AG10803 (cell line): ENCODE measurements at regions not wholly inside any gene's neighbourhood (a gene's known extent, or its start where the extent isn't known, plus 50 kb on each side); places are given as distances from the start of the nearest gene placed in this dataset.

ENCODE experiments used
- DNase-seq: peaks from one replicate; pipeline ENCODE4 v3.0.0; 2010; ENCODE audit warnings: low read depth
- H3K4me3 ChIP-seq: 2 replicates; pipeline ENCODE4 v1.5.1; 2011; ENCODE audit warnings: mild to moderate bottlenecking, low read length, control low read depth
- TF ChIP-seq, protein P1 (sequence below): conservative IDR thresholded peaks from 2 replicates; pipeline ENCODE4 v1.5.1; 2011; ENCODE audit warnings: mild to moderate bottlenecking, low read length, control low read depth, inconsistent platforms

DNA sequence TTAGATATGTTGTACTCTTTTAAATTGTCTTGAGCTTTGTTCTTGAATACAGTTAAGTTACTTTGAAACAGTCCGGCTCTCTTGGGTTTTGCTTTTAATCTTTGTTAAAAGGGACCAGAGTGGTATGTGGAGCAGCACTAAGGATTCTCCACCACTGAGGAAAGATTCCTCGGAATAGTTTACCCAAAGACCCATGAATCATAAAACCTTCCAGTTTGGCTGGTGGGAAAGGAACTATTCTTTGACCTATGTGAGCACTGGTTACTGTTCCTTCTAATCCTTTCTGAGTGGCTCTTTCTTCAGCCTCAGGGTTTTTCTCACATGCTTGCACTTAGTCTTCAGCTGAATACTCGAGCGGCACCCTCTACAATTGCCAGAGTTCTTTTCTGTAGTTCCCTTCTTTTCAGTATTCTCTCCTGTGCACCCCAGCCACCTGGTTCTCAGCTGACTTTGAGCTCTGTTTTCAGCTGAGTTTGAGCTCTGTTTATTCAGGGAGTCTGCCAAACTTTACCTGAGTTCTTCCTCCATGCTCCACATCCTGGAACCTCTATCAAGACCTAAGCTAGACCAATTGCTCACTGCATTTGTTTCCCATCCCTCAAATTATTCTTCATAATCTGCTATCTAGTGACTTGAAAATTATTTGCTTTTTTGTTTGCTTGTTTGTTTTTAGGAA lies 253.8 kb upstream of the PLXNA2 start:
- DNase-seq, result no peak
- TF ChIP-seq, protein P1, sequence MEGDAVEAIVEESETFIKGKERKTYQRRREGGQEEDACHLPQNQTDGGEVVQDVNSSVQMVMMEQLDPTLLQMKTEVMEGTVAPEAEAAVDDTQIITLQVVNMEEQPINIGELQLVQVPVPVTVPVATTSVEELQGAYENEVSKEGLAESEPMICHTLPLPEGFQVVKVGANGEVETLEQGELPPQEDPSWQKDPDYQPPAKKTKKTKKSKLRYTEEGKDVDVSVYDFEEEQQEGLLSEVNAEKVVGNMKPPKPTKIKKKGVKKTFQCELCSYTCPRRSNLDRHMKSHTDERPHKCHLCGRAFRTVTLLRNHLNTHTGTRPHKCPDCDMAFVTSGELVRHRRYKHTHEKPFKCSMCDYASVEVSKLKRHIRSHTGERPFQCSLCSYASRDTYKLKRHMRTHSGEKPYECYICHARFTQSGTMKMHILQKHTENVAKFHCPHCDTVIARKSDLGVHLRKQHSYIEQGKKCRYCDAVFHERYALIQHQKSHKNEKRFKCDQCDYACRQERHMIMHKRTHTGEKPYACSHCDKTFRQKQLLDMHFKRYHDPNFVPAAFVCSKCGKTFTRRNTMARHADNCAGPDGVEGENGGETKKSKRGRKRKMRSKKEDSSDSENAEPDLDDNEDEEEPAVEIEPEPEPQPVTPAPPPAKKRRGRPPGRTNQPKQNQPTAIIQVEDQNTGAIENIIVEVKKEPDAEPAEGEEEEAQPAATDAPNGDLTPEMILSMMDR, result no peak
- H3K4me3 ChIP-seq, result no peak overlapping the region

DNA sequence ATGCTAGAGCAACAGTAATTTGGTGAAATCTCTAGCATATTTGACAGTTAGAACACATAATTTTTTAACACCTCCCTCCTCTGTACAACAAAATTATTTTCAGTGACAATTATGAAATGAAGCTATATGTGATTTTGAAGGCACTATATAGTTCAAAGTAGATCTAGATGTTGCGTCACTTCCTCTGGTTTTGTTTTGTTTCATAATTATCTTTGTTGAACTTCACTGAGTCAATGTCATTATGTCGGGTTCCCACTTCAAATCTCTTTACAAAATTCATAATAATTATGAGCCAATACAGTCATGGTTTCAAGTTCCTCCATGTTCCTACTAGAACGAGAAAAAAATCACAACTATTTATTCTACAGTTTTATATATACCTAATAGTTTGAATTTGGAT lies 254.8 kb upstream of the PLXNA2 start:
- no peak for DNase-seq
- H3K4me3 ChIP-seq, result no peak overlapping the region
- TF ChIP-seq, protein P1, result no peak

DNA sequence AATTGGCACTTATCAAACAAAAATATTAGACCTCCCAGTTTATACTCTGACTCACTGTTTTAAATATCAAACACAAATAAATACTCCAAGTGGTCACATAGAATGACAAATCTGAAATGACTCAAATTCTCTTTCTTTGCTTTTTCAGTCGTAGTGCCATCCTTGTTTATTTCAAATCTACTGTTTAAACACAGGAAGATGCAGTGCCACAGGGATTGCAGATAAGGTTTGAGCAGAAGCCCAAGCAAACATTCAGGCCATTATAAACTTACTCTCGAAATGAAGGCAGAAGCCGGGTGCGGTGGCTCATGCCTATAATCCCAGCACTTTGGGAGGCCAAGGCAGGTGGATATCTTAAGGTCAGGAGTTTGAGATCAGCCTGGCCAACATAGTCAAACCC lies 255.4 kb upstream of the PLXNA2 start:
- no peak overlapping the region for H3K4me3 ChIP-seq
- DNase-seq, result no peak
- TF ChIP-seq, protein P1, result no peak

DNA sequence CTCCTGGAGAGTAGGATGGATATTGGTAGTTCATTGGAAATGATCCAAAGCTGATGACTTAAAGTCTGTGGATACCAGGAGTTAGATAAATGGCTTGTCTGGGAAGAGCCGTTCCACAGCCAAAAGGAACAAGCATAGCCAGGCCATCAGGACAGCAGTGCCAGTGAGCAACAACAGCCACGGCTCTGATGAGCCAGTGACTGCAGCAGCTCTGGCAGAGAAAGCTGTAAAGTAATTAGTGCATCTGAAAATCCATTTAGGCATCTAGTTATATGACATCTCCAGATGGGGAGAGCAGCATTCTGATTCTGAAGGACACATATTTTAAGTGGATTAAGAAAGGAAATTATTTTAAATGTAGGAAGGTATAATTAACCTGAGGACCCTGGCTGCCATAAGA lies 256.2 kb upstream of the PLXNA2 start:
- no peak for DNase-seq
- TF ChIP-seq, protein P1, result no peak
- H3K4me3 ChIP-seq, result no peak overlapping the region

DNA sequence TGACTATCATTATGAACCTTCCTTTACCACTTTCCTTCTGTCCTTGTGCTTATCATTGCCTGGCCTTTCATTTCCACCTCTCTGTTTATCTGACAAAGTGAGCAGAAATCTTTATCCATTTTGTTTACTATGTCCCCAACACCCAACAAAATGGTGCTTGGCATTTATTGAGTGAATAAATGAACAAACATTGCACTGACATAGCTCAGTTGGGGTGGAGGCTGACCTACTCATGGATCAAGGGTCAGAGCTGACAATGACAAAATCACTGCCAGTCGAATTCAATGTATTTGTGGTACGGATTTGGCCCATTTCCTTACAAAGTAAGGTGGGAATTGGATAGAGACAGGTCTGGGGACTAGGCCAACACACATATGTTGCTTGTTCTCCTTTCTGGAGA lies 257.4 kb upstream of the PLXNA2 start:
- TF ChIP-seq, protein P1, result no peak
- H3K4me3 ChIP-seq, result no peak overlapping the region
- DNase-seq, result no peak

DNA sequence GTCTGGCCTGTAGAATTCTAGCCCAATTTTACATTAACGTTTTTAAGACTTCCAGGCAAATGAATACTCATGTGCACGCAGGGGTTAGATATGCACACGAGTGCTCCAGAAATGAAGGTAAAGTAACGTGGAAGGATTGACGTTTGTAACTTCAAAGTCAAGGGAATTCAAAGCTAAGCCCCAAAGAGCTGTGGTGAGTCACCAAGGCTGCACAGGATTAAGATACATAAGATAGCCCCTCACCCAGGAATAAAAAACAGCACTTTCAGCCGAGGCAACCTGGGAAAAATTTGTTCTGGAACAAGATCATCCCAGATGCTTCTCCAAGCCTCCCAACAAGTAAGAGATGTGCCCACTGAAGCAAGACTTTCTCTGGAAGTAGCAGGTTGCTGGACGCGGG lies 259.6 kb upstream of the PLXNA2 start:
- TF ChIP-seq, protein P1, result no peak
- H3K4me3 ChIP-seq, result no peak overlapping the region
- no peak for DNase-seq

DNA sequence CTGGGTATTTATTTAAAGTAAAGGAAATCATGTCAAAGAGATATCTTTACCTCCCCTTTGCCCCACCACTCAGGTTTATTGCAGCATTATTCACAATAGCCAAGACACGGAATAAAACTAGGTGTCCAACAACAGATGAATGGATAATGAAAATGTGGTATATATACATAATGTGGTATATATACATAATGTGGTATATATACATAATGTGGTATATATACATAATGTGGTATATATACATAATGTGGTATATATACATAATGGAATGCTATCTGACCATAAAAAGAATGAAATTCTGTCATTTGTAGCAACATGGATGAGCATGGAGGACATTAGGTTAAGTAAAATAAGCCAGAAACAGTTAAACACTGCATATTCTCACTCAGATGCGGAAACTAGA lies 262.6 kb upstream of the PLXNA2 start:
- TF ChIP-seq, protein P1, result no peak
- no peak overlapping the region for H3K4me3 ChIP-seq
- DNase-seq, result no peak
